GM19395 (cell line): ENCODE measurements at regions not wholly inside any gene's neighbourhood (a gene's known extent, or its start where the extent isn't known, plus 50 kb on each side); places are given as distances from the start of the nearest gene placed in this dataset.

Source experiments
- ATAC-seq: cut with Tn5 transposase; IDR thresholded peaks from one replicate; pipeline ENCODE4 v1.9.1; 2021; ENCODE audit warnings: mild to moderate bottlenecking, moderate library complexity; ENCODE audit not compliant: unreplicated experiment

- no peak for ATAC-seq
Observed at GRCh38 chr9:79798450-79798849, 226.7 kb downstream of the TLE4 start.

GRCh38 chr9:79796411-79796810, 224.6 kb downstream of the TLE4 start:
- ATAC-seq, result no peak

- ATAC-seq, result no peak
Observed at GRCh38 chr9:79788662-79789061, 216.9 kb downstream of the TLE4 start.

- no peak for ATAC-seq
Observed at GRCh38 chr9:79781263-79781662, 209.5 kb downstream of the TLE4 start.

- no peak for ATAC-seq
Observed at GRCh38 chr9:79780559-79780958, 208.8 kb downstream of the TLE4 start.

- ATAC-seq, result no peak
Observed at GRCh38 chr9:79779901-79780300, 208.1 kb downstream of the TLE4 start.

GRCh38 chr9:79778581-79778980, 206.8 kb downstream of the TLE4 start:
- no peak for ATAC-seq

GRCh38 chr9:79776581-79776980, 204.8 kb downstream of the TLE4 start:
- ATAC-seq, result no peak
